ENCODE measurements at regions not wholly inside any gene's neighbourhood (a gene's known extent, or its start where the extent isn't known, plus 50 kb on each side); places are given as distances from the start of the nearest gene placed in this dataset.

- TF ChIP-seq EP300 (IDR thresholded peaks at IDR 0.05; ENCODE audit: low read depth) (no peak), POLR2A (IDR thresholded peaks at IDR 0.05) (no peak), POLR2AphosphoS5 (IDR thresholded peaks at IDR 0.05) (no peak)
- TF ChIP-seq, protein P1, sequence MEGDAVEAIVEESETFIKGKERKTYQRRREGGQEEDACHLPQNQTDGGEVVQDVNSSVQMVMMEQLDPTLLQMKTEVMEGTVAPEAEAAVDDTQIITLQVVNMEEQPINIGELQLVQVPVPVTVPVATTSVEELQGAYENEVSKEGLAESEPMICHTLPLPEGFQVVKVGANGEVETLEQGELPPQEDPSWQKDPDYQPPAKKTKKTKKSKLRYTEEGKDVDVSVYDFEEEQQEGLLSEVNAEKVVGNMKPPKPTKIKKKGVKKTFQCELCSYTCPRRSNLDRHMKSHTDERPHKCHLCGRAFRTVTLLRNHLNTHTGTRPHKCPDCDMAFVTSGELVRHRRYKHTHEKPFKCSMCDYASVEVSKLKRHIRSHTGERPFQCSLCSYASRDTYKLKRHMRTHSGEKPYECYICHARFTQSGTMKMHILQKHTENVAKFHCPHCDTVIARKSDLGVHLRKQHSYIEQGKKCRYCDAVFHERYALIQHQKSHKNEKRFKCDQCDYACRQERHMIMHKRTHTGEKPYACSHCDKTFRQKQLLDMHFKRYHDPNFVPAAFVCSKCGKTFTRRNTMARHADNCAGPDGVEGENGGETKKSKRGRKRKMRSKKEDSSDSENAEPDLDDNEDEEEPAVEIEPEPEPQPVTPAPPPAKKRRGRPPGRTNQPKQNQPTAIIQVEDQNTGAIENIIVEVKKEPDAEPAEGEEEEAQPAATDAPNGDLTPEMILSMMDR (IDR thresholded peaks at IDR 0.05): no peak
Measured at GRCh38 chr10:2038036-2038435, 300.7 kb upstream of the ADARB2 start.

GRCh38 chr10:2037246-2037645 lies 299.9 kb upstream of the ADARB2 start:
- no peaks in the 10 kb centered on the region for H3K36me3 ChIP-seq
- H3K27ac ChIP-seq: no peak overlapping the region
- TF ChIP-seq, protein P1 (IDR thresholded peaks at IDR 0.05): no peak
- TF ChIP-seq POLR2AphosphoS5 (IDR thresholded peaks at IDR 0.05): no peak
- no peak for TF ChIP-seq EP300 (IDR thresholded peaks at IDR 0.05; ENCODE audit: low read depth)
- H3K9me3 ChIP-seq: no peaks in the 10 kb centered on the region
- no peak overlapping the region for H3K4me3 ChIP-seq
- DNase-seq: no peak
- no peaks in the 10 kb centered on the region for H3K27me3 ChIP-seq
- in situ Hi-C loops (cut with MboI; ENCODE audit: low pct_ligation_motif_present in 1 of 4, low pct_unique_long_range_greater_than_20kb in 1 of 4, low sequenced_read_pairs in 3 of 4): no loop called here
- WGBS, 2 donors (ENCODE audit: low coverage in 1 of 2): 88 to 94% methylated on average over 1 of the region's 1 CpG
- intact Hi-C loops (cut with DNase I; ENCODE audit: low total_unique reads): no loop called here
- H3K4me1 ChIP-seq: no peaks in the 10 kb centered on the region

More at GRCh38 chr10:2038036-2038435, 300.7 kb upstream of the ADARB2 start:
- DNase-seq: no peak
- no peak overlapping the region for H3K27ac ChIP-seq
- intact Hi-C loops (cut with DNase I; ENCODE audit: low total_unique reads) (no loop called here), in situ Hi-C loops (cut with MboI; ENCODE audit: low pct_ligation_motif_present in 1 of 4, low pct_unique_long_range_greater_than_20kb in 1 of 4, low sequenced_read_pairs in 3 of 4) (no loop called here)
- no peaks in the 10 kb centered on the region for H3K27me3 ChIP-seq
- WGBS, 2 donors (ENCODE audit: low coverage in 1 of 2): 34 to 59% methylated on average over 2 of the region's 2 CpGs
- no peak overlapping the region for H3K4me3 ChIP-seq
- no peaks in the 10 kb centered on the region for H3K9me3 ChIP-seq
- no peaks in the 10 kb centered on the region for H3K4me1 ChIP-seq
- H3K36me3 ChIP-seq: no peaks in the 10 kb centered on the region

DNA sequence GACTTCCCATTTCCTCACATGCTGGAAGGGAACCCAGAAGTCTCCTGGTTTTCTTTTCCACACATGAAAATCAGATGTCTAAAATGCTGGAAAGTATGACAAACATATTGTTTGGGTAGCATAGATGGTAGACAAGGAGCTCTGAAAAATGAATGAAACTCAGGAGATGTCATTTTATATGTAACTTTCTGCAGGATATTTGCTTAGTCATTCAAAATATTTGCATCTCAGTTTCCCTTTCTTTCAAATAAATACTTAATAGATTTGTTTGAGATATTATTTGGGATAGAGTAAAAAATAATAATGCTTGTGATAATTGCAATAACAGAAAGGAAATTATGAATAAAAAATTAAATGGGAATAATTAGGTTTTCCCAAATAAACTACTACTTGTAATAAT lies 298.9 kb upstream of the ADARB2 start:
- no peak for DNase-seq
- Histone ChIP-seq H3K36me3 (no peaks in the 10 kb centered on the region), H3K9me3 (no peaks in the 10 kb centered on the region)

GRCh38 chr10:2030046-2030445 lies 292.7 kb upstream of the ADARB2 start:
- H3K27ac ChIP-seq: no peak overlapping the region
- H3K27me3 ChIP-seq: no peaks in the 10 kb centered on the region
- in situ Hi-C loops (cut with MboI; ENCODE audit: low pct_ligation_motif_present in 1 of 4, low pct_unique_long_range_greater_than_20kb in 1 of 4, low sequenced_read_pairs in 3 of 4): no loop called here
- H3K36me3 ChIP-seq: no peaks in the 10 kb centered on the region
- H3K9me3 ChIP-seq: no peaks in the 10 kb centered on the region
- intact Hi-C loops (cut with DNase I; ENCODE audit: low total_unique reads): no loop called here
- H3K4me3 ChIP-seq: no peak overlapping the region
- DNase-seq: no peak
- H3K4me1 ChIP-seq: no peaks in the 10 kb centered on the region
- WGBS, 2 donors (ENCODE audit: low coverage in 1 of 2): 38 to 46% methylated on average over 1 of the region's 1 CpG
- TF ChIP-seq POLR2A (IDR thresholded peaks at IDR 0.05) (no peak), POLR2AphosphoS5 (IDR thresholded peaks at IDR 0.05) (no peak), EP300 (IDR thresholded peaks at IDR 0.05; ENCODE audit: low read depth) (no peak)
- TF ChIP-seq, protein P1 (IDR thresholded peaks at IDR 0.05): no peak

More for the DNA sequence above, 298.9 kb upstream of the ADARB2 start:
- in situ Hi-C loops (cut with MboI; ENCODE audit: low pct_ligation_motif_present in 1 of 4, low pct_unique_long_range_greater_than_20kb in 1 of 4, low sequenced_read_pairs in 3 of 4) (no loop called here), intact Hi-C loops (cut with DNase I; ENCODE audit: low total_unique reads) (no loop called here)
- H3K27ac ChIP-seq: no peak overlapping the region
- H3K4me3 ChIP-seq: no peak overlapping the region
- H3K4me1 ChIP-seq: no peaks in the 10 kb centered on the region
- H3K27me3 ChIP-seq: no peaks in the 10 kb centered on the region
- TF ChIP-seq, protein P1 (IDR thresholded peaks at IDR 0.05): no peak
- TF ChIP-seq EP300 (IDR thresholded peaks at IDR 0.05; ENCODE audit: low read depth): no peak
- no peak for TF ChIP-seq POLR2AphosphoS5 (IDR thresholded peaks at IDR 0.05)
- no peak for TF ChIP-seq POLR2A (IDR thresholded peaks at IDR 0.05)
